RWPE2 (cell line): ENCODE measurements at regions not wholly inside any gene's neighbourhood (a gene's known extent, or its start where the extent isn't known, plus 50 kb on each side); places are given as distances from the start of the nearest gene placed in this dataset.

Source experiments
- ATAC-seq: fragments of 200-7000 bp; cut with Tn5 transposase; 3 replicates; pipeline ENCODE4 v1.9.1; 2021; ENCODE audit warnings: low read depth
- DNase-seq: peaks from one replicate; pipeline ENCODE4 v3.0.0-alpha.2; 2020; ENCODE audit warnings: low spot score
- H3K27ac ChIP-seq: fragments of 450-650 bp; 2 replicates; pipeline ENCODE4 v1.5.1; 2017; ENCODE audit warnings: mild to moderate bottlenecking; ENCODE audit not compliant: poor library complexity, severe bottlenecking
- H3K27me3 ChIP-seq: fragments of 250-450 bp; sonication (Bioruptor Pico); 2 replicates; pipeline ENCODE4 v1.5.1; 2021; ENCODE audit warnings: mild to moderate bottlenecking, moderate library complexity; ENCODE audit not compliant: insufficient read depth, poor library complexity, severe bottlenecking
- H3K36me3 ChIP-seq: fragments of 250-450 bp; sonication (Bioruptor Pico); 2 replicates; pipeline ENCODE4 v1.5.1; 2020; ENCODE audit warnings: low read depth, mild to moderate bottlenecking, moderate library complexity
- H3K4me1 ChIP-seq: fragments of 250-450 bp; sonication (Bioruptor Pico); 2 replicates; pipeline ENCODE4 v1.5.1; 2021; ENCODE audit warnings: mild to moderate bottlenecking, moderate library complexity; ENCODE audit not compliant: insufficient read depth, poor library complexity, severe bottlenecking
- H3K4me3 ChIP-seq: fragments of 250-450 bp; sonication (Bioruptor Pico); 2 replicates; pipeline ENCODE4 v1.5.1; 2021; ENCODE audit warnings: mild to moderate bottlenecking, moderate library complexity; ENCODE audit not compliant: severe bottlenecking
- H3K9me3 ChIP-seq: fragments of 250-450 bp; sonication (Bioruptor Pico); 2 replicates; pipeline ENCODE4 v1.5.1; 2021; ENCODE audit warnings: mild to moderate bottlenecking, moderate library complexity; ENCODE audit not compliant: severe bottlenecking
- TF ChIP-seq, protein P1 (sequence below): fragments of 450-650 bp; IDR thresholded peaks from one replicate; pipeline ENCODE4 v1.5.1; 2017; ENCODE audit warnings: mild to moderate bottlenecking, moderate library complexity; ENCODE audit not compliant: poor library complexity, severe bottlenecking

DNA sequence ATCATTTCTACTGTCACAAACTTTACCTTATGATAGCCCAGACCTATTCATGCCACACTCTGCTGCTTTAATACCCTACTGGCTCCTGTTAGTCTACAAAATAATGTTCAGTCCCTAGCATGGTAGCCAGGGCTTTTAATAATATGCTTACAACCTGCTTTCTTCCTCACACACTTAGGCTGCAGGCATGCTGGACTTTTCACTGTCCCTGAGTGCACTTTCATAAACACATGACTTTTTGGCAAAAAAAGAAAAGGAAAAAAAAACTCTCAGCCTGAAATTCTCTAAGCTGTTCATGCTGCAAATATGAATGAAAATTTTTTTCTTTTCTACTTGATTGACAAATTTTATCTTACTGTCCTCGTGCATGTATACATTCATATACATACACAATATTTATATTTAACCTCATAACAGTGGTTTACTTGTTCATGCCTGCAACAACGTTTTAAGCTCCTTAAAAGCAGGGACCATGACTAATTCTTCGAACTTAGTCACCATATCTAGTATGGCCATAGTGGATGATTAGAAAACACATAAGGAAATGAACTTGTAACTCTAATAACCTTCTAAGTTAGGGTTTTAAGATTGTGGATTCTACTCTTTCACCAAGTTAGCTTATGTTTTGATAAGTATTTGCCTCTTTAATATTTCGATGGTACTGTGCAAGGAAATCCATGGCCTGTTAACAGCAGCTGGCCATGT, 229.5 kb downstream of the SPCS3 start:
- peak; percentile 60 for ATAC-seq
- Histone ChIP-seq H3K27me3 (no peaks in the 10 kb centered on the region), H3K27ac (no peak overlapping the region), H3K4me3 (no peak overlapping the region), H3K9me3 (no peaks in the 10 kb centered on the region), H3K4me1 (peaks cover 12% of the 10 kb centered on the region), H3K36me3 (no peaks in the 10 kb centered on the region)
- DNase-seq, result no peak
- TF ChIP-seq, protein P1, sequence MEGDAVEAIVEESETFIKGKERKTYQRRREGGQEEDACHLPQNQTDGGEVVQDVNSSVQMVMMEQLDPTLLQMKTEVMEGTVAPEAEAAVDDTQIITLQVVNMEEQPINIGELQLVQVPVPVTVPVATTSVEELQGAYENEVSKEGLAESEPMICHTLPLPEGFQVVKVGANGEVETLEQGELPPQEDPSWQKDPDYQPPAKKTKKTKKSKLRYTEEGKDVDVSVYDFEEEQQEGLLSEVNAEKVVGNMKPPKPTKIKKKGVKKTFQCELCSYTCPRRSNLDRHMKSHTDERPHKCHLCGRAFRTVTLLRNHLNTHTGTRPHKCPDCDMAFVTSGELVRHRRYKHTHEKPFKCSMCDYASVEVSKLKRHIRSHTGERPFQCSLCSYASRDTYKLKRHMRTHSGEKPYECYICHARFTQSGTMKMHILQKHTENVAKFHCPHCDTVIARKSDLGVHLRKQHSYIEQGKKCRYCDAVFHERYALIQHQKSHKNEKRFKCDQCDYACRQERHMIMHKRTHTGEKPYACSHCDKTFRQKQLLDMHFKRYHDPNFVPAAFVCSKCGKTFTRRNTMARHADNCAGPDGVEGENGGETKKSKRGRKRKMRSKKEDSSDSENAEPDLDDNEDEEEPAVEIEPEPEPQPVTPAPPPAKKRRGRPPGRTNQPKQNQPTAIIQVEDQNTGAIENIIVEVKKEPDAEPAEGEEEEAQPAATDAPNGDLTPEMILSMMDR, result no peak

DNA sequence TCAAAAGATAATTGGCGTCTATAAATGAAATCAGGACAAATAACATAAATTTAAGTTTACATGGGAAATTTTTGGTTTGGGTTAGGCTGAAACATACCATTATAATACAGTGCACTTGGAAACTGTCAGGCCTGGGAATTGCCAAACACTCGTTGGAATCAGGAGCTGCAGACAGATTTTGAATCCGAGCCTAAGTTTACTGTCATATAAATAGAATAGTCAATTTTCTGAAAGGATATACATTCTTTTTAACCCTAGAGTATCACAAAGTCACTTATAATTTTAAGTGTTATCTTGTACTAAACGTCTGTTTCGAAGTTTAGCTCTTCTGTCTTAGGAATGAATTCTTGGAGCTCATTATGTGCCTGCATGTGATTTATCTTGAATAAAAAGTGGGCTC, 234.1 kb downstream of the VEGFC start:
- H3K9me3 ChIP-seq, result no peaks in the 10 kb centered on the region
- H3K4me1 ChIP-seq, result peaks cover 3% of the 10 kb centered on the region
- TF ChIP-seq, protein P1, result no peak
- H3K36me3 ChIP-seq, result no peaks in the 10 kb centered on the region
- H3K27ac ChIP-seq, result no peak overlapping the region
- H3K27me3 ChIP-seq, result no peaks in the 10 kb centered on the region
- no peak for DNase-seq
- H3K4me3 ChIP-seq, result no peak overlapping the region
- ATAC-seq, result no peak

DNA sequence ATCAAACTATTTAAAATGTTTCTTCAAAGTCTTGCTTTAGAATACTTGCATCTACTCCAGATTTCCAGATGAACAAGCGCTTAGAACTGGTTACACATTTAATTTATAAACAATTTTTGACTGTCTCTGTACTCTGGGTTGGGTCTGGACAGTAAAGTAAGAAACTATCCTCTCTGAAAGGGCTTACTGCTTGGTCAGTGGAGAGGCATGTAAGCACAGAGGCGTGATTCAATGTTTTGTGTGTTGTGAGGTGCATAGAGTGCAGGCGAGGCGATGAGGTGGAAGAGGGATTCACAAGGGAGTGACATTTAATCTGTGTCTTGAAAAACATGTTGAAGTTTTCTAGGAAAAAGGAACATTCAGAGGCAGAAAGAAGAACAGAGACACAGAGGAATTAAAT, 231.4 kb downstream of the VEGFC start:
- H3K27me3 ChIP-seq, result no peaks in the 10 kb centered on the region
- no peaks in the 10 kb centered on the region for H3K9me3 ChIP-seq
- H3K36me3 ChIP-seq, result no peaks in the 10 kb centered on the region
- H3K4me1 ChIP-seq, result peaks cover 3% of the 10 kb centered on the region
- H3K4me3 ChIP-seq, result no peak overlapping the region
- ATAC-seq (no peak), DNase-seq (no peak)
- no peak overlapping the region for H3K27ac ChIP-seq
- TF ChIP-seq, protein P1, result no peak

DNA sequence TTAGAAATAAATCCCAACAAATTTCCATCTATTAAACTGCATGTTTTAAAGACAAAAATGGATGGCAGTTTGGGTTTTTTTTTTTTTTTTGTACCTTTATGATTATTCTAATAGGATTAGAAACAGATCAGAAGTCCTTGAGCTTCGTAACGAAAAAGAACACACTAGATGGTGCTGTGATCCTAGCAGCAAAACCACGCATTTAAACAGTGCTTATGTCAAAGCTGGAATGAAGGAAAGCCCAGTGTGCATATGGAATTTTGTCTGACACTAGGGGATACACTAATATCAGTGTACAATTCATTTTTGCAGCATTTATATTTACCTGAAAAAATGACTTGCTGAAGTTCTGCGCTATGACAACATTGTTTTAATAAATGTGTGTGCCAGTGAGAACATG, 229.1 kb downstream of the VEGFC start:
- TF ChIP-seq, protein P1, result peak; percentile 62
- Histone ChIP-seq H3K9me3 (no peaks in the 10 kb centered on the region), H3K27me3 (no peaks in the 10 kb centered on the region), H3K4me3 (no peak overlapping the region), H3K4me1 (peaks cover 3% of the 10 kb centered on the region), H3K27ac (no peak overlapping the region), H3K36me3 (no peaks in the 10 kb centered on the region)
- ATAC-seq, result peak; percentile 53; the same call in 2 of the 3 replicates
- no peak for DNase-seq

DNA sequence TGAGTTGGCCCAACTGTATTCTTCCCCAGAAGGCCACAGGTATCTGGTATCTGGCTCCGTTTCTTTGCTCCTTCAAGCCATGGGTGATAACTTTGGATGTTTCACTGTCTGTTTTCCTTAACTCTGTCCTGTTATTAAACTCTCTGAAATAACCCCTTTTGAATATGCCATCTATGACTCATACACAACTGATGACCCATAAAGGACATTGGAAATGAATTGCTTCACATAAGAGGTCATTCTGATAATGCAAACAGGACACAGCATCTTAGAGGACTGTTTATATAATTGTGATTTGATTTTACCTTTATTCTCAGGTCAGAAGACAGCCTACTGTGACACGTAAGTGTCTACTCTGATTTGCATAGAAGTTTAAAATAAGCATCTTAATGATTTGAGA, 227.7 kb downstream of the VEGFC start:
- H3K27ac ChIP-seq, result no peak overlapping the region
- TF ChIP-seq, protein P1, result no peak
- no peaks in the 10 kb centered on the region for H3K27me3 ChIP-seq
- H3K4me1 ChIP-seq, result peaks cover 3% of the 10 kb centered on the region
- H3K4me3 ChIP-seq, result no peak overlapping the region
- H3K36me3 ChIP-seq, result no peaks in the 10 kb centered on the region
- no peaks in the 10 kb centered on the region for H3K9me3 ChIP-seq
- no peak for ATAC-seq
- DNase-seq, result no peak
